Right ventricle myocardium inferior (tissue), 1 donor: ENCODE measurements at regions not wholly inside any gene's neighbourhood (a gene's known extent, or its start where the extent isn't known, plus 50 kb on each side); places are given as distances from the start of the nearest gene placed in this dataset.
"Not testable (repeated sequence)": the region's sequence is repeated elsewhere in the genome, so short reads cannot be mapped to it uniquely, and the experiment has no call there.

Experiments
- ATAC-seq: fragments of 200-7000 bp; cut with Tn5 transposase; one replicate; pipeline ENCODE4 v1.9.1; 2020; ENCODE audit warnings: mild to moderate bottlenecking, moderate library complexity
- DNase-seq: peaks from one replicate; pipeline ENCODE4 v3.0.0; 2021; ENCODE audit errors: missing footprints
- intact Hi-C: fragments of 100-400 bp; cut with DNase I; formaldehyde crosslinking; loops from one replicate; pipeline ENCODE4 v1.11.0; 2022
- donor health status: DM: no; HTN: yes; CAD: no; lungs with severe emphysema.

DNA sequence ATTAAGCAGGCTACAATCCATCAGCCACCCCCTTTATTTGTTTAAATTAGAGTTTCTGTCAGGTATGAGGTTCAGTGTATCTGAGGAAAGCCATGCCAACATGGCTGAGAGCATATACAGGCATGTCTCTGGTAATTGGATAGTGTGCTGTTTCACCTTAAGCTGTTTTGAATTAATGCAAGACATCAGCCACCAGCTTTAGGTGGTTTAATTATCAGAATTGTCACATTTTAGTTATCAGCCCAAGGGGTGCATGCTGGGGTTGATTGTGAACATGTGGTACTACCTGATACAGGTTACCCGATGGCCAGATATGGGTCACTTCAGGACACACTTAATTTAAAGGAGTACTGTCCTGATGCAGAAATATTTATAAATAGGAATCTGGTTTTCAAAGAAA is 353.2 kb upstream of the TENM3 start:
- DNase-seq: no peak
- ATAC-seq: no peak
- intact Hi-C loops: no loop called here

DNA sequence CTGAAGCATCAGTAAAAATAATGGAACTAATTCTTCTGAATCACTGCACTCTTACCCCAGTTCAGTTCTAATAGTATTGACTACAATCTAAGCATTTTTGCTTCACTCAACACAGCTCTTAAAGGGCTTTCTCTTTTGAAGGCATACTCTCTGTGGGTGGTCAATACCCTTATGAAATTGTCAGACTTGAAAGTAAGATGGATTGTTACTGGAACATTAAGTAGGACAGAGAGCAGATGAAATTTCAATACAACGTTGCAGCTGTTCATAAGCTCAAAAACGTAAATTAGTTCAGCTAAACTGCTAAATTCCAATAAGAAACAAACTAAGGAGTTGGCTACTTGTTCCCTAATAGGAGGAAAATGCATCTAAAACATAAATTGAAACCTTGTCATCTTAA is 352.3 kb upstream of the TENM3 start:
- no peak for ATAC-seq
- no peak for DNase-seq
- intact Hi-C loops: no loop called here

DNA sequence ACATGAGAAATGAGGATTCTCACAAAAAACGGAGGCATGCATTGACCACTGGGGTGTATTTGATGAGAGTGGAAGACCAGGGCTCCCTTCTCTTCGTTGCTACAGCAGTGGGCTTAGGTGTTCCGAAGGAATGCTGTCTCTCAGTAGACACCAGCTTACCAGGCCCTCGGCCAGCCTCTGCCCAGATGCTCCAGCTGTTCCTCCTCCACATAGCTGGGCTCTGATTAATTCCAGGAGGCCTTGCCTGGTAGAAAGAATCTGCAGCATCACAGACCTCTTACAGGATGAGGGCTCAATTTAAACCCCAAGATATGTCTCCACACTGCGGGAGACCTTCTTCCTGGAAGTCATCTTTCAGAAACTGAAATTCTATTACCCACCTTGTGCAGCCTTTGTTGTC is 346.6 kb upstream of the TENM3 start:
- DNase-seq: no peak
- ATAC-seq: no peak
- intact Hi-C loops: no loop called here

DNA sequence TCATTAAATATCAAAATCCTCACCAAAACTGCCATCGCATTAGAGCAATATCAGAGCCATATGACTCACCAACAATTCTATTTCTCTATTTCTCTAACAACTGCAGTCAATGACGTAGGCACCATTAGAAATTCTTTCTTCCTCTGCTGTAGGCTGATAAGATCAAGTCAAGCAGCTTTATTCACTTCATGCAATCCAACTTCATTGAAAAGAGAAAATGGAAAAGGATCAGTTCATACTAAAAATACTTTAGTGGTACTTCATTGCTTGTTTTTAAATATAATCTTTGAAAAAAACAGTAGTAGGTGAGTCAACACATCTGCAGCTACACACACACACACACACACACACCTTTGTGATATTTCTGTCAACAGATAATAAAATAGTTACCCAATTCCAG is 345.3 kb upstream of the TENM3 start:
- ATAC-seq (no peak), DNase-seq (no peak)
- intact Hi-C loops: no loop called here

DNA sequence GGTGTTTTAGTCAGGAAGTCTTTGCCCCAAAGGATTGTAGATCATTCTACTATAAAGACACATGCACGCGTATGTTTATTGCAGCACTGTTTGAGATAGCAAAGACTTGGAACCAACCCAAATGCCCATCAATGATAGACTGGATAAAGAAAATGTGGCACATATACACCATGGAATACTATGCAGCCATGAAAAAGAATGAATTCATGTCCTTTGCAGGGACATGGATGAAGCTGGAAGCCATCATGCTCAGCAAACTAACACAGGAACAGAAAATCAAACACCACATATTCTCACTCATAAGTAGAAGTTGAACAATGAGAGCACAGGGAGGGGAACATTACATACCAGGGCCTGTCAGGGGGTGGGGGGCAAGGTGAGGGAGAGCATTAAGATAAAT is 340.8 kb upstream of the TENM3 start:
- DNase-seq, intact Hi-C loops, ATAC-seq: not testable (repeated sequence)

DNA sequence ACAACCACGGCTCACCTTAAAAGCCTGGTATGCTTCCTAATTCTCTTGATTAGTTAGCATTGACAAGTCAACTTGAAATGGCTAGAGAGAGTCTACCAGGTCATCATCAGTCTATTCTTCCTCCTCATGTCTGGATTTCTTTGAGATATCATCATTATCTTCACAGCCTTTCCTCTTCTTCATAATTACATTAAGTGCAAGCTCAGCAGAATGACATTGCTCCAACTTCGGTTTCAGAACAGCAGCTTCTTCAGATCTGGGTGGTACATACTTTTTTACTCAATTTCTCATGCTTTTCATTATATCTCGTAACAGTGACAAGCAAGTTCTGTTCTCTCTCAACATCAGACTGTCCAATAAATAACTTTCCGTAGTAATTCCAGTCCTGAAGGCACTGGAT is 337.5 kb upstream of the TENM3 start:
- ATAC-seq: no peak
- intact Hi-C loops: no loop called here
- no peak for DNase-seq

DNA sequence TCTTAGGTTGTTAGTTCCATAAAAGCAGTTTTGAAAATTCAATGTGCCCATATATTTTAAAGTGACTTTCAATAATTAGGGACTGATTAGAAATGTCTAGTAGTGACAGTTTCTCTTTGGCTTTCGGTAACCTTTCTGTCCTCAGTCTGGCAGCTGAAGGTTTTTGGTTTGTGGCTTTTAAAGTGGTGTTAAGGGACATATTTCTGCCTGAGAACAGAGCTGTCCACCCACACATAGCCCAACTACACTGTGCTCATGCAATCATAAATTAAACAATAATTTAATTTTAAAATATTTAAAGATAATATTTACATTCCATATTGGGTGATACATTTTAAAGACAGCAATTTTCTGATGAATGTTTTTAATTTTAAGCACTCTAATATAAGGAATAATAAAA is 335.0 kb upstream of the TENM3 start:
- ATAC-seq (no peak), DNase-seq (no peak)
- intact Hi-C loops: no loop called here

DNA sequence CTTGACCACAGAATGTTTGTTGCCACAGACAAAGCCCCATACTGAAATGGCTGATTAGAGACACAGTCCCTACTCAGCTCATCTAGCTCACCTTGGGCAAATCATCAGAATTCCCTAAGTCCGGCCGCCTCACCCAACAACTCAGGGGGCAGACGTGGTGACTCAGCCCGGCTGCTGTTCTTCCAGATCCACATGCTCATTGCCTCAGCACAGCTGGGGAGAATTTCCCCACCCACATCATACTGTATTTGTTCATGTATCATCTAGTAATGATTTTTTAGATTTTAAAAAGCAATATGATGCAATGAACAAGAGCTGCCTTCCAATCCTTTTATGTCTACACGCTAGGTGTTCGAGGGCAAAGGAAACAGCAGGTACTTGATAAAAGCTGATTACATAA is 333.8 kb upstream of the TENM3 start:
- intact Hi-C loops: no loop called here
- no peak for ATAC-seq
- no peak for DNase-seq

DNA sequence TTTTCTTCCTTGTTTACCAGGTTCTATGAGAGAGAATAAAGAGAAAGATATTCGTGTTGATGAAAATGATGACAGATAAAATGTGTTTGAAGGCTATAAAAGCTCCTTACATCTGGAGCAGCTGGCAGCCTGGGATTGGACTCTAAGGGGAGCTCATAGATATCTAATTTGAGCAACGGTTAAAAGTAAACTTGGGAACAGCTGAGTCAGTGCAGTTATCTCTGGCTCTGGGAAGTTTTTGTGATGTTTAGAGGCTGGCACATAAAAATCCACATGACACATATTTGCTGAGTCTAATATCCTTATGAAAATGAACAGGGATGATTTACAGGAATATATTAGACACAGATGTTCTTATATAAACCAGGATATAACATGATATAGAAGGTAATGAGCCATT is 331.8 kb upstream of the TENM3 start:
- intact Hi-C loops: no loop called here
- DNase-seq (no peak), ATAC-seq (no peak)

DNA sequence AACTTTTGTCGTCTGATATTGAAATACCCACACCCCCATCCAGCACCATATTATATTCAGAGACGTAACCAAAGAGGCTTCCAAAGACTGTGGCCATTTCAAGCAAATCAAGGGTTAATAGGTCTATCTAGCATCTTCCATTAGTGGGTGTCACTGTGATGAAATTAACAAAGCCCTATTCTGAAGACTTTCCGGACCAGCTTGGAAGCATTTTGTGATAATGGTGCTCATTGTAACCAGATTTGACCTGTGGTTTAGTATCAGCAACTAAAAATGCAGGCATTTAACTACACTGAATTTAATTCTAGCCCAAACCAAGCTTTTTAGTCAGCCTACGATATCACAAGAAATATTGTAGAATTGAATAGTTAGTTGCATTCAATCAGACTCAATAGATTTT is 309.7 kb upstream of the TENM3 start:
- DNase-seq (no peak), ATAC-seq (no peak)
- intact Hi-C loops: no loop called here

DNA sequence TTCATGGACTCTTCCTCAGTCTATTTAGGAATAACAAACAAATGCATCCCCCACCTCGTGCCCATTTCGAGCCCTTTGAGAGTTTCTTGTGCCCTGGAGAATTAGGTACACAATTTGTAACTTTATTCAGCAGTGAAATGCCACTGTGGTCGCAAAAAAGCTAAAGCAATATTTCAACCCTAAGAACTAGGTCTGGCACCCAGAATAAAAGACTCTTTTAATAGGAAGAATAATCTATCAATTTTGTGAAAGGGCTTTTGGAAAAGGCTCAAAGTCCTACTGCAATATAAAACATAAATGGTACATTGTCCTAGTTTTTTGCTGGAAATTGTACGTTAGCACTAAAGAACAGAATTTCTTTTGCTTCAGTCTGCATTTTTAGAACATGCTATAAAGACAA is 304.6 kb upstream of the TENM3 start:
- intact Hi-C loops: no loop called here
- ATAC-seq: no peak
- no peak for DNase-seq

DNA sequence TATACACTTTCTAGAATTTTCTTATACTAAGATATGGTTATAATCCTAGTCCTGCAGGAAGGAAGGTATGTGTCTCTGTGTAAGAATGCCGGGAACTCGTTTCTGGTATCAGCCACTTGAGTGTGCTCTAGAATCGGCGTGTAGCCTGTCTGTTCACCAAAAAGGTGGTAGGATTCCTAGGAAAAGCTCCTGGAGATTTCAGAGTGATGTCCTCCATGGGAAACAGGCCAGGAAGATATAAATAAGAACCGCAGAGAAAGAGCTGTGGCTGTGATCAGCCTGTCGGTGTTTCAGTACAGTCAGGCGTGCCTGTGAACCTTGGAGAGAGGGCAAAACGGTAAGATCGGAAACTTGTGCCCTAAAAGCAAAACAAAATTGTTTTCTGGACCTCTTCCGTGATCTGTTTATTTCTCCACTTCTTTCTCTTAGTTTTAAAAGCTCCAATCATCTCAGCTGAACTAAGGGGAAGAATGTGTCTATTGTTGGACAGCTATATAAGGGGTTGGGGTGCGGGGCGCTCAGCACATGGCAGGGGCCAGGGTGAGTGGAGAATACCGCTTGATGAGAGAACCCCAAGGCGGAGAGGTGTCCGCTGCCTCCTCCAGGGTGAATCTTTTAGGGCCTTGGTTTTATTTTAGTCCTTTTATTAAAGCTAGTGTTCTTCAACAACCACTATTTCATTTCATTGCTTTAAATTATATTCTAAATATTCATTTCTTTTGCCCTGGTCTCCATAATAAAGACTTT is 303.8 kb upstream of the TENM3 start:
- no peak for ATAC-seq
- no peak for DNase-seq

DNA sequence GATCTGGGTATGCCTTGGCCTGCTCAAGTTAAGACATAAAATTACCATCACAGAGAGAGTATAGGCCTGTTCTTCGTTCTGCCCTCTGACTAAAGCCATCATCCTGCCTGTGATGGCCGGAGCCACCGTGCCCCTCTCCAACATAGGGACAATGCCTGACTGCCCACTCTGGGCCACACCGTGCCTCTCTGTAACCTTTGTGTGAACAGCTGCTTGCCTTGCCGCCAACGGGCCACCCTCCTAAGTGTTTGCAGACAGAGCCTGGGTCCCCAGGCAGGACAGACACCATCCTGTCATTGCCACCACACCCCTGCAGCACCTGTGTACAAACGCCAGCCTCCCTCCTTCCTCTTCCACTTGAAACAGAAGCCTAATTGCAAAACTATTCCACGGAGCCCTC is 298.7 kb upstream of the TENM3 start:
- ATAC-seq: no peak
- intact Hi-C loops: no loop called here

More for the DNA sequence above, 303.8 kb upstream of the TENM3 start:
- intact Hi-C loops: no loop called here

DNA sequence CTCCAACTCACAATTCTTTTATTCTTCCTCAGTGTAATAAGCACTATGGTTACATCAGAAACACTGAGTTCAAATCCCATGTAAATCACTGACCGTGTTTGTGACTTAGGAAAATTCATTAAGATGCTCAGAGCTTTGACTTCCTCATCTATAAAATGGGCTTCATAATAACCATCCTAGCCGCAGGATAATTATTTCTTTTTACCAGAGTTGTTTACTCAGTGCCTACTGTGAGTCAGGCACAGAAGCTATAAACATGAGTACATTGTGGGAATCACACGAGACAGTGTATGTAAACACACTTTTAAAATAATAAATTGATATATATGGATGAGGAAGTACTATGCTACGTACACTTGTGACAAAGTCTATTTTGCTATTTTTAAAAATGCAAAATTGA is 296.3 kb upstream of the TENM3 start:
- no peak for DNase-seq
- ATAC-seq: no peak
- intact Hi-C loops: no loop called here

More for the DNA sequence above, 298.7 kb upstream of the TENM3 start:
- DNase-seq: no peak

DNA sequence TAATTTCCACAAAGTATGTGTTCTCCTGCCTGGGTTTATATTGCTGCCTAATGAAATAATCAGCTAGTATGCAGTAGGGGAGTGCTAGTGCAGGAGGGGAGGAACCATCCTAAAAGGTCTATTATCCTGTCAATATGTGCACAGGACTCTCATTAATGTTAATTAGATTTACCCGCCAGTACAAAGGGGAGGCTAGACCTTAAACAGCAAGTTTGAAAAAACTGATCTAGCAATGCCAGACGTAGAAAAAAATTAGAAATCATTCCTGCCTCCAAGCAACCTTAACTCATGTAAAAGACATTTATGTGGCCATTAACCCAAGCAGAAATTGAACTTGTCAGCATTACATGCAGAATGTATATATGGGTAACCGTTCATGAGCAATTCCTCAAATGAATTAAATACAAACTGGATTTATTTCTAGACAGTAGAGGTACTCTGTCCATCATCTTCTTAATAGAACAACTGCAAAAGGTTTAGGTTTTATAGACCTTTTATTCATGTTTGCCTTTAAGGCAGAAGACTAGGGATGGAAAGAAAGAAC is 294.3 kb upstream of the TENM3 start:
- no peak for ATAC-seq
- no peak for DNase-seq
- intact Hi-C loops: no loop called here

DNA sequence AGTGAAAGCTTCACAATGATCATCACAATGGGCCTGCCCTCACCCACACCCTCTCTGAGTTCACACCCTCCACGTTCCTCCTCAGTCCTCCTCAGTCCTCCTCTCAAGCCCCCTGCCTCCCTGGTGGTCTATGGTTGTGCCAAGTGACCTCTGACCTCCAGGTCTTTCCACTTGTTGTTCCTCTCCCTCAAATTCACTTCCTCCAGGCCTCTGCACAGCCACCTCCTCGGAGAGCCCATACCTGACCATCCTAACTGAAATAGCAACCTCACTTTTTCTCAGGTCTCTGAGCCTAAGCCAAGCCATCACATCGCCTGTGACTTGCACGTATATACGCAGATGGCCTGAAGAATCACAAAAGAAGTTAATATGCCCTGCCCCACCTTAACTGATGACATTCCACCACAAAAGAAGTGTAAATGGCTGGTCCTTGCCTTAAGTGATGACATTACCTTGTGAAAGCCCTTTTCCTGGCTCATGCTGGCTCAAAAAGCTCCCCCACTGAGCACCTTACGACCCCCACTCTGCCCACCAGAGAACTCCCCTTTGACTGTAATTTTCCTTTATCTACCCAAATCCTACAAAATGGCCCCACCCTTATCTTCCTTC is 293.4 kb upstream of the TENM3 start:
- DNase-seq (no peak), ATAC-seq (no peak)
- intact Hi-C loops: no loop called here

DNA sequence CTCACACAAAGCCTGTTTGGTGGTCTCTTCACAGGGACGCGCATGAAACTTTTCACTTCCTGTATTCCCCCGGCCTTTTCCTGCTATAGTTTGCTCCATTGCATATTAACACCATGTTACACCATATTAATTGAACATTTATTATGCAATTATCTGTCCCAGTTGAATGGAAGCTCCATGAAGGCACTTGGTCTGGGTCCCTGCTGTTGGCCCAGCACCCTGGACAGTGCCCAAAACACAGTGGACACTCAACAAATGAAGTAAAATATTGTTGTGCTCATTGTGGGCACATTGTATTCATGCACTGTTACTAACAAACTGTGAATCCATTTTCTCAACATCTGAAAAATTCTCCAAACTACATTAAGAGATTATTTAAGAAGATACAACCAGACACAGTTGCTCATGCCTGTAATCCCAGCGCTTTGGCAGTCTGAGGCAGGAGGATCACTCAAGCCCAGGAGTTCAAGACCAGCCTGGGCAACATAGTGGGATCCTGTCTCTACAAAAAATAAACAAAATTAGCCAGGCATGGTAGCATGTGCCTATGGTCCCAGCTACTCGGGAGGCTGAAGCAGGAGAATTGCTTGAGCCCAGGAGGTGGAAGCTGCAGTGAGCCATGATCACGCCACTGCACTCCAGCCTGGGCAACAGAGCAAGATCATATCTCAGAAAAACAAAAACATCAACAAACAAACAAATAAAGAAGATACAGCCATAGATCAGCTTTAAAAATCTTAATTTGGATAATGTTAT is 292.7 kb upstream of the TENM3 start:
- DNase-seq (no peak), ATAC-seq (no peak)
- intact Hi-C loops: no loop called here

DNA sequence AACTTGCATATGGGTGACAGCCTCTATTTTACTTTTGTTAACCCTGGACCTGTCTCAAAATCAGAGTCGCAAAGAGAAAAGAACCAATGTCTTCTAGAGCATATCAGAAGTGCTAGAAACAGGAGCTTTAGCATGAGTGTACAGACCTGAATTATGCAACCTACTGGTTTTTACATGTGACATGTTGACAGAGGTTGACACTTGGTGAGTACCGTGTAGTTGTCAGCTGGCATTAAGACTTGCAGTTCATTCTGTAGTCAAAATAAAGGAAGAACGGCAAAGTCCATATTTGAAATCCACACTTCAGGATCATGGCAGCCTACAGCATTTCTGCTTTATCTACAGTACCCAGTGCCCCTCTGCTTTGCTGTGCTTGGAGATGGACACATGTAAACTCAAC is 291.9 kb upstream of the TENM3 start:
- no peak for ATAC-seq
- intact Hi-C loops: no loop called here
- no peak for DNase-seq

DNA sequence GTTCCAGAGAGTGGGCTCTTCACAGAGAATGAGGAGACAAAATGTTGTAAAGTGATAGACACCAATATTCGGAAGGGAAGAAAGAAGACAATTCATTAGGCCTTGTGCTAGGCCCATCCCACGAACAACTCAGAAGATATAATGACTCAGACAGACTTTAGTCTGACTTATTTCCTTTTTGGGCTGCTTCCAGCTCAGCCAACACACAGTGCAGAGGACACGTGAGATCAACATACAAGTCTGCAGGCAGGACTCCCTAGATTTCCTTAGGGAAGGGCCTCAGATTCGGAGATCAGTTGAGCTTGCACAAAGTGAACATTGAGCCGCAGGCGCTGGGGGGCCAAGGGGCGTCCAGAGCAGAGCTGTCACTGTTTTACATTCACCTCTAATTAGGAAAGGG is 290.7 kb upstream of the TENM3 start:
- DNase-seq: no peak
- intact Hi-C loops: no loop called here
- ATAC-seq: no peak

DNA sequence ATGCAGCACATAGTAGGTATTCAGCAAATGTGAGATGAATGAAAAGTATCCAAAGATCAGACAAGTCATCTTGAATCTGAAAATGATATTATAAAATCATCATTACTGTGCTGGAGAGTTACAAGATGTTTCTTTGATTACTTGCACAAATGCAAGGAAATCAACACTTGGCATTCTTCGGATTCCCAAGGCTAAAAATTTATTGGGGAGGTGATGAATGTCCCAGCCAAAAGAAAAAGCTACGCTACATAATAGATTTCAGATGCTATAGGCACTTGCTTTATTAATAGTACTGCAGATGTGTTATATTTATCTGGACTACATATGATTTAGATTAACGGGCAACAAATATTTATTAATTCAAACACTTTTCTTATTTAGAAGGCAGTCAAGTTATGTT is 286.7 kb upstream of the TENM3 start:
- ATAC-seq (no peak), DNase-seq (no peak)
- intact Hi-C loops: no loop called here
